ENCODE measurements at regions not wholly inside any gene's neighbourhood (a gene's known extent, or its start where the extent isn't known, plus 50 kb on each side); places are given as distances from the start of the nearest gene placed in this dataset.

DNA sequence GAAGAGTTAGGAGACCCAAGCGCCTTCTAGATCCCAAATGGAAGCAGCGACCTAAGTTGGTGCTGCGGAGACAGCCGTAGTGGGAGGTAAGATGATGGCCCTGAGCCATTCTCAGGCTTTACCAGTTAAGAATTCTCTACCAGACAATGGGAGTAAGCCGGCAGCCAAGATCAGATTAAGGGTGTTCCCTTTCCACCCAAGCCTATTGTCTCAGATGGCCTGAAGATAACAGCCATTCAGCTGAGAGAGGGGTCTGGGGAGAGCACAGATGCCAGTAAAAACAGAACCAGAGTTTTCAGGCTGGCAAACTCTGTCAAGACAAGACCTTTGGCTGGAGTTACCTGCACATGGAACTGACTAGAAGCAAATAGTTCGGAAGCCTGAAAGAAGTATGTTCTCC, 191.7 kb upstream of the HAAO start:
- TF ChIP-seq, protein P1, sequence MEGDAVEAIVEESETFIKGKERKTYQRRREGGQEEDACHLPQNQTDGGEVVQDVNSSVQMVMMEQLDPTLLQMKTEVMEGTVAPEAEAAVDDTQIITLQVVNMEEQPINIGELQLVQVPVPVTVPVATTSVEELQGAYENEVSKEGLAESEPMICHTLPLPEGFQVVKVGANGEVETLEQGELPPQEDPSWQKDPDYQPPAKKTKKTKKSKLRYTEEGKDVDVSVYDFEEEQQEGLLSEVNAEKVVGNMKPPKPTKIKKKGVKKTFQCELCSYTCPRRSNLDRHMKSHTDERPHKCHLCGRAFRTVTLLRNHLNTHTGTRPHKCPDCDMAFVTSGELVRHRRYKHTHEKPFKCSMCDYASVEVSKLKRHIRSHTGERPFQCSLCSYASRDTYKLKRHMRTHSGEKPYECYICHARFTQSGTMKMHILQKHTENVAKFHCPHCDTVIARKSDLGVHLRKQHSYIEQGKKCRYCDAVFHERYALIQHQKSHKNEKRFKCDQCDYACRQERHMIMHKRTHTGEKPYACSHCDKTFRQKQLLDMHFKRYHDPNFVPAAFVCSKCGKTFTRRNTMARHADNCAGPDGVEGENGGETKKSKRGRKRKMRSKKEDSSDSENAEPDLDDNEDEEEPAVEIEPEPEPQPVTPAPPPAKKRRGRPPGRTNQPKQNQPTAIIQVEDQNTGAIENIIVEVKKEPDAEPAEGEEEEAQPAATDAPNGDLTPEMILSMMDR (IDR thresholded peaks at IDR 0.05; ENCODE audit: control extremely low read depth, extremely low read depth, low read depth, missing control alignments) = no peak
- ChIA-PET CTCF (no interaction called here), POLR2A (no interaction called here)
- no peak for DNase-seq (ENCODE audit: extremely low spot score)

GRCh38 chr2:42980764-42981416, 188.5 kb upstream of the HAAO start:
- CTCF ChIA-PET = no interaction called here

DNA sequence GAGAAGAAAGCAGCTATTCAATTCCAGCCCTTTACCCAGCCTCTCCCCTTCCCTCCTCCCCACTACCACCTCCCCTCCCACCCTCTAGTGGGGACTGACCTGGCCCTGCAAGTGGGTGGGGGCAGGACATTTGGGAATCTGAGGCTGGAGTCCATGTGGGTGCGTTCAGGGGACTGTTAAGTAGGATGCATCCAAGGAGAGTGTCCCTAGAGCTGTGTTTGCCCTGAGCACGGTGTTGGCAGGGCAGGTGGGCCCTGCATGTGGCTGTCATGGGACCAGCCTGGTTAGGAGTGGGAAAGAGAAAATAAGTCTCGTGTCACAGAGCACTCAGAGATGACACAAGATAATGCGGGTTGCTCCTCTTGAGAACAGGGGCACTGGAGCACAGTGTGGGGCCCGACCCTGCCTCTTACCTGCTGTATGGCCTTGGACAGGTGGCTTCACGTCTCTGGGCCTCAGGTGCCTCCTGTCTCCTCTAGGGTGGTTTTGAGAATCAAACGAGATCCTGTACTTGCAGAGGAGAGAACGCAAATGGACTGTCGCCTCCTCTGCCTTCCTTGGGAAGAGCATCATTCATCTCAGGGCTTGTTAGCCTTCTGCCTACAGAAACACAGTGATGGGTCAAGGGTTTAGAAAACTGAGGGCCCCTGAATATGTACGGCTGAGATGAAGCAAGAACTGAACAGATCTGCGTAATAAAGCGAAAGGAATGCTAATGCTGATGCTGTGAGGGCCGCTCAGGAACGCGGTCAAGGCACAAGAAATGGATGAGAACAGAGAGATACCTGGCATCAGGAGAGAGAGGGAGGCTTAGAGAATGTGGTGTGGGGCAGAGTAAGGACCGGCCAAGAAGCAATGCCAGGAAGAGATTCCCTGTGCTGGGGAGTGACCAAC, 187.7 kb upstream of the HAAO start:
- CTCF ChIA-PET = no interaction called here
- no peak for DNase-seq (ENCODE audit: extremely low spot score)
- POLR2A ChIA-PET = no interaction called here

More at GRCh38 chr2:42980764-42981416, 188.5 kb upstream of the HAAO start:
- DNase-seq (ENCODE audit: extremely low spot score) = no peak
- POLR2A ChIA-PET = no interaction called here
- TF ChIP-seq, protein P1 (IDR thresholded peaks at IDR 0.05; ENCODE audit: control extremely low read depth, extremely low read depth, low read depth, missing control alignments) = no peak

DNA sequence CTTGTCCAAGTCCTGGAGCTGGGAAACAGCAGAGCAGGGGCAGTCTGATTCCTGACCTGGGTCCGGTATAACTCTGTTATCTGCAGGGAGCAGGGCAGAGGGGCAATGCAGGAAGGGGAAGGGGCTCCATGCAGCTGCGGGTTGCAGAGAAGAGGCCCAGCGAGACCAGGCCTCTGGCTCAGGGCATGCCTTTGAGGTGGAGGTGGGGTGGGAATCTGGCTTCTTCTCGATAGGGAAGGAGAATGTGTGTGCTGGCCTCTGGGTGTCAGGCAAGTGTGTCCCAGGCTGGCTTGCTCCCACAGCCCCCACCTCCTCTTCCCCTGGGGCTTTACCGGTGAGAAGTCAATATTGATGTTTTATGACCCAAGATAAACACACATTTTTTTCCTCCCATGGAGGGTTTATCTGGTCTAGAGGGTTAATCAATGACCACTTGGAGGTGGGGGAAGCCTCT, 187.1 kb upstream of the HAAO start:
- DNase-seq (ENCODE audit: extremely low spot score) = no peak
- TF ChIP-seq, protein P1 (IDR thresholded peaks at IDR 0.05; ENCODE audit: control extremely low read depth, extremely low read depth, low read depth, missing control alignments) = no peak
- CTCF ChIA-PET = no interaction called here
- POLR2A ChIA-PET = no interaction called here

More for the DNA sequence above, 187.7 kb upstream of the HAAO start:
- TF ChIP-seq, protein P1 (IDR thresholded peaks at IDR 0.05; ENCODE audit: control extremely low read depth, extremely low read depth, low read depth, missing control alignments) = no peak

GRCh38 chr2:42978887-42979415, 186.6 kb upstream of the HAAO start:
- CTCF ChIA-PET = no interaction called here
- TF ChIP-seq, protein P1 (IDR thresholded peaks at IDR 0.05; ENCODE audit: control extremely low read depth, extremely low read depth, low read depth, missing control alignments) = no peak
- no peak for DNase-seq (ENCODE audit: extremely low spot score)
- POLR2A ChIA-PET = no interaction called here

GRCh38 chr2:42978175-42978886, 185.9 kb upstream of the HAAO start:
- ChIA-PET POLR2A (no interaction called here), CTCF (interaction anchor here (0.8 to 1.0 kb wide), 3 partner anchors 11 to 251 kb away, joined by 3 read pairs; no protein-coding TSS in a partner anchor)
- no peak for DNase-seq (ENCODE audit: extremely low spot score)
- TF ChIP-seq, protein P1 (IDR thresholded peaks at IDR 0.05; ENCODE audit: control extremely low read depth, extremely low read depth, low read depth, missing control alignments) = no peak

Data from GM10248 (cell line).